ENCODE measurements at regions not wholly inside any gene's neighbourhood (a gene's known extent, or its start where the extent isn't known, plus 50 kb on each side); places are given as distances from the start of the nearest gene placed in this dataset.
"Not testable (repeated sequence)": the region's sequence is repeated elsewhere in the genome, so short reads cannot be mapped to it uniquely, and the experiment has no call there.

GRCh38 chr9:109597496-109597895 is 99.4 kb upstream of the PTPN3 start:
- DNase-seq (ENCODE audit: low spot score), result no peak

DNA sequence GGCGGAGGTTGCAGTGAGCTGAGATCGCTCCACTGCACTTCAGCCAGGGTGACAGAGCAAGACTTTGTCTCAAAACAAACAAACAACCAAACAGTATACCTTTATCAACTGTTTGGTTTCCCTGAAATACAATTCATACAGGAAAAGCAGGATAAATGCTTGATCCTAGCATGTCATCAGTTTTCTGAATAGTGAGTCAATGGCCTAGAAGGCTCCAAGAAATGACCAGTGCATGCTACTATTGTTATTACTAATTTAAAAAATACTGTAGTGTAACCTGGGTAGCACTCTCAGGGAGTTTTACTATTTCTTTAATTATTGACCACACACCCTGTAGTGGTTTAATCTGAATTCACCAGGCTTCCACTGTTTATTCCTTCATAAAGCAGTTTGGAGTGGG is 101.0 kb upstream of the PTPN3 start:
- DNase-seq (ENCODE audit: low spot score), result no peak

DNA sequence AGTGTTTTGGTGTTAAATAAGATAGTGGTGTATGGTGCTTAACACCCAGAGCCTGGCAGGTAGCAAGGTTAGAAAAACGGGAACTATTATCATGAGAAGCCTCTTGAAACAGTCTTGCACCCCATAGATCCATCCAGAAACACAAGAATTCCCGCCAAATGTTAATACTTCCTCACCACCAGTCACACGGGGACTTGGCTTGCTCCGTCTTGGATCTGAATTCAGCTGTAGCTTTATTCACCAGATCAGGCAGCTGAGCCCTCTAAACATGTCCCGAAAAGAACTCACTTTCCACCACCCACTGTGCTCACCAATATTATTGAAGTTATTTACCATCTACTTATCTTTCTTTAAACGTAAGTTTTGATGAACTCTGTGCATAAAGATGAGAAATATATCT is 101.6 kb upstream of the PTPN3 start:
- no peak for DNase-seq (ENCODE audit: low spot score)

GRCh38 chr9:109600142-109600541 is 102.0 kb upstream of the PTPN3 start:
- DNase-seq (ENCODE audit: low spot score), result peak; percentile 12

DNA sequence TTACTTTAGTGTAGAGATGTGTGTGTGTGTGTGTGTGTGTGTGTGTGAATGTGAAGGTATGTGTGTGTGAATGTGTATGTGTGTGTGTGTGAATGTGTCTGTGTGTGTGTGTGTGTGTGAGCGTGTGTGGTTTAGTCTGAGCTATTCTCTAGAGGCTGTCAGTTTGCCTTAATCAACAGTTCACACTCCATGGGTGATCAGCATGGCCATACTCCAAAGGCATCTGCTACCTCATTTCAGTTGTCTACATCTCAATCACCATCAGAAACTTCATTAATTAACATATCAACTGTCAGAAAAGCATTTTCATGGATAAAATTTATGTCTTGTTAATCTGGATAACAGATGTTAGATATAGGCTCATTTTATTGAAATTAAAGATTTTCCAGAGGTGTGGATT is 103.1 kb upstream of the PTPN3 start:
- DNase-seq (ENCODE audit: low spot score), result no peak

GRCh38 chr9:109602987-109603386 is 104.9 kb upstream of the PTPN3 start:
- DNase-seq (ENCODE audit: low spot score), result no peak

DNA sequence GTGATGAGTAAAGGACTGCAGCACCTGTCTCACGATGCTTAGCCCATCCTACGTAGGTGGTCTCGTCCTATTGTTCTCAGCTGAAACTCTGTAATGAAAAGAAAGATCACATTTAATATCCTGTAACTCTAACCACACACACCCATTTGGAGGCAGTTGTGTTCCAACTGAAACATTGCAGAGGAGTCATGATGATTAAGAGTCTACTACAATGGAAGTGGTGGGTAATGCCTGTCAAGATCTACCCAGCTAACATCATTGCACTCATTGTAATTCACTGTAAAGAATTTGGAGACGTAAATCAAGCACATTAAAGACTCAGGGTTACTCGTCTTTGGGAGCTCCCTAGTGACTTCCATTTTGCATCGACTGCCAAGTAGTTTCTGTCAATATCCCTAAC is 106.0 kb upstream of the PTPN3 start:
- no peak for DNase-seq (ENCODE audit: low spot score)

DNA sequence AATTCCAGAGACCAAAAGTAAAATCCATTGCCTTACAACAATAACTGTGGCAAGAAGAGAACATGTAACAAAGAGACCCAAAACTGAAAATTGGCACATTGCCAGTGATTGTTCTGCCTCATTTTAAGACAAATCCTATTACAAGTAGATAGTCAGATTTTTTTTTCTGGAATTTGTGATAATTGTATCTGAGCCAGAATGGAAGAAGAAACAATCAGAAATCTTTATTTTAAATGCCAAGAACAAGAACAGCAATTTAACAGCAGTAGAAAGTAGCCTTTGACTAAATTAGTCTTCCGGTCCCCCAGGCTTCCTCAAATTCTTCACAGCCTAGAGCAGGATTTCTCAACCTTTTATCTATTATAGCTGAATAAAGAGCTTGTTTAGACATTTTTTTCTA is 106.7 kb upstream of the PTPN3 start:
- DNase-seq (ENCODE audit: low spot score), result no peak

GRCh38 chr9:109609060-109609459 is 111.0 kb upstream of the PTPN3 start:
- no peak for DNase-seq (ENCODE audit: low spot score)

DNA sequence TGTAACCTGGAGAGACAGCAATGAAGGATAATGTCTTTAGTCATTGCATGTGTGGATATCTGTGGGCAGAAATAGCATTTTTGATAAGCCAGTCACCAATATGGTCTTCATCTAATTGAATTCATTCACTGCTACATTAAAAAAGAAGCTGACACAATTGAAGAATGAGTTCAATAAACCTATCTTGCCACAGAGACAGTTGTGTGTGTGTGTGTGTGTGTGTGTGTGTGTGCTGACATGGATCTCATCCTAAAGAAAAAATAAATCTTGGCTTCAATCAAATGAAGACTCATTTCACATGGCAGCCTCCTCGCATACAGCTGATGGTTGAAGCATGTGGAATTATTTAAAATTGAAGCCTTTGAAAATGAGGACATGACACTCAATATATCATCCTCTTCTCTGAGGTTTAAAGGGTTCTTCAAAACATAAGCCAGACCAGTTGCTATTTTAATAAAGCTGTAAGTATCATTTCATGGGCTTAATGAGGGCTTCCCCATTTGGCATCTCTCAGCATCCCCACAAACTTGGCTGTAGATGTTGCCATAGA is 118.5 kb upstream of the PTPN3 start:
- no peak for DNase-seq (ENCODE audit: low spot score)

DNA sequence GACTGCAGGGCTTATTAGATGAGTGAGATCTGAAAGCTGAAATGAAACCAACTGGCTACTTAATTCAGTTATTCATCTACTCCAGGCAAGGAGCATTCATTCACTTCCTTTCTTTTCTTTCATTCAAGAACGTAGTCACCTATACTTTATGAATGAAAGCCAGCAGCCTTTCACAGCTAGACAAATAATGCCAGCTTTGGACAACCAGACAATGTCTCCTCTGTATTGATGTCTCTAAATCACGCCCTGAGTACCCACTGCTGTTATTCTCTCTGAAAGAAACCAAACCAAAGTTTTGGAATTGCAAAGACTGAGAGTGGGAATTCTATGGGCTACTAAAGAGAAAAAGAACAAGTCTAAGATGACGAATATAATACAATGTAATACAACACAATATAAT is 121.2 kb upstream of the PTPN3 start:
- DNase-seq (ENCODE audit: low spot score), result no peak

- DNase-seq (ENCODE audit: low spot score), result no peak
These were observed 126.0 kb upstream of the PTPN3 start for GRCh38 chr9:109624143-109624542.

GRCh38 chr9:109624896-109625295 is 126.8 kb upstream of the PTPN3 start:
- DNase-seq (ENCODE audit: low spot score), result no peak

GRCh38 chr9:109627042-109627441 is 128.9 kb upstream of the PTPN3 start:
- no peak for DNase-seq (ENCODE audit: low spot score)

DNA sequence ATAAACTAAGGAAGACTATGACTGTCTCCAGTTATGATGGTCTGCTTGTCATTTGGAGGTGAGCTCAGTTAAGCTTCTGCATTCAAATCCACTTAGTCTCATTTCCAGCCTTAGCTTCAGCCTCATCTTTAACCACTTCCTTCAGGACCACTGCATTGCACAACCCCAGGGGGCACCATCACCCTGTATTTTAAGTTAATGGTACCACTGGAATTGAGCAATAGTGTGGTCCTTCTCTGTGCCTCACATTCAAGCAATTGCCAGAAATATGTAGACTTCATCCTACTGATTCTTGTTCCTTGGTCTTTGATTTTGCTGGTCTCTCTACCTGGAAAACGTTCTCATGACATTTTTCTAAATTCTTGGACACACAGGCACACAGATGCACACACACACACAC is 131.5 kb upstream of the PTPN3 start:
- DNase-seq (ENCODE audit: low spot score), result no peak

DNA sequence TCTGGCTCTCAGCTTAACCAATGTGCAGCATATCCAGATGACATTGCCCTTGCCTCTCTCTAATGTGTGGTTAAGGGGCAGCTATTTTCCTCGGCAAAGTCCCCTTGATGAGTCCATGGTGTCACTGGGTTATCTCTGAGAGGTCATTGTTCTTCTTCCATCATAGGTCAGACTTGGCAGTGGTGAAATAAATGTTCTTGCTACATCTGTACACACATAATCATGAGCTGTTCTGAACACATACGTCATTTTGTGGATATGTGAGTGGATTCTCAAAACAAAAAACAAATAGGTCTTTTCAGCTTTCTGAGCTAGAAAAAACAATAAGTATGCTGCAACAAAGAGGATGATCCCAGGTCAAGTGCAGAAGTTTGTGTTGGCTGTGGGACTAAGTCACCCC is 134.7 kb upstream of the PTPN3 start:
- no peak for DNase-seq (ENCODE audit: low spot score)

DNA sequence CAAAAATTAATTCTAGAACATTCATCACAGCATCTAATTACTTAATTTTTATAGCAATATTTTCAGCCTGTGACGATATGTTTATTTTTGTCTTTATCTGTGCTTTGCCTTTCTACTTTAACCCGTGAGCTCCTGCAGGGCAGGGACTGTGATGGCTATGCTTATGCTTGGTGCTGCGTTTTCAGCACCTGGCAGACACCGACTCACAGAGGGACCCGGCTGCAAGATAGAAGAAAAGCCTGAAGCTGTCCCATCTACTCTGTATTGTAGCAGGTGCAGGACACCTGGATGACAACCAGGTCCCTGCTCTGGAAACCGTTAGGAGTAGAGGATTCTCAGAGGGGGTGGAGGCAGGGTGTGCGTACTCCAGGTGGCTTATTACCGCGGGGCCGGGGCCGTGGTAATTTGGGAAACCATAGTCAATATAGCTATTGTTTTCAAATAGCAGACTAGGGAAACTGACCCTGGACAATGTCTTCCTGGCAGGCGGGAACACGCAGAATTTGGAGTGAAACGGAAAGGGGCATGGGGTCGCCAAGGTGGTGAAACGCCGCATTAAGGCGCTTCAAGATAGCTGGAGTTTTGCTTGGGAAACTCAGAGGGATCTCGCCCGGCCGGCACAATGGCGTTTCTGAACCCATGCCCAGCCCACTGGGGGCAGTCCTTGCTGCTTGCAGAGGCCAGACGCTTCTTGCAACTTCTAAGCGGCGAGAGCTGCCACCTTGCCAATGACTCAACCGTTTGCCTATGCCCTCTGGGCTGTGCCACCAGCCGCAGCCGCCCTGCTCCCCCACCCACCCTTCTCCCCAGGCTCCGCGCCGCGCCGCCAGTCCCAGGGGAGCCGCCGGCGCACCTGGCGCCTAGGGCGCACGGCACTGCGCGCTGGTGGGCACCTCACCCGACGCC is 140.1 kb upstream of the PALM2AKAP2 start:
- peak; percentile 6 for DNase-seq (ENCODE audit: low spot score)

GRCh38 chr9:109640580-109641371 is 139.2 kb upstream of the PALM2AKAP2 start:
- DNase-seq (ENCODE audit: low spot score), result peak; percentile 29

DNA sequence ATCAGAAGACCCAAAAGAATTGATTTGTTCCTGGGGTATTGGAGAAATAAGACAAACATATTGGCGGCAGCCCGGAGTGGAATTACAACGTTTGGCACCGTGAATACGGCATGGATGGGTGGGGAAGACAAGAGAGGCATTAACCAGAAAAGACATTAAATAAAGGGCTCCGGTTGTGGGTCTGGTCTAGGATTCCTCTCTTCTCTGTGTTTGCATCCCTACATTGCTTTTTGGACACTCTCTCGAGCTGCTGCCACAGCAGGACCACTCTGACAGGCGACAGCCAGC is 138.7 kb upstream of the PALM2AKAP2 start:
- DNase-seq (ENCODE audit: low spot score), result no peak

DNA sequence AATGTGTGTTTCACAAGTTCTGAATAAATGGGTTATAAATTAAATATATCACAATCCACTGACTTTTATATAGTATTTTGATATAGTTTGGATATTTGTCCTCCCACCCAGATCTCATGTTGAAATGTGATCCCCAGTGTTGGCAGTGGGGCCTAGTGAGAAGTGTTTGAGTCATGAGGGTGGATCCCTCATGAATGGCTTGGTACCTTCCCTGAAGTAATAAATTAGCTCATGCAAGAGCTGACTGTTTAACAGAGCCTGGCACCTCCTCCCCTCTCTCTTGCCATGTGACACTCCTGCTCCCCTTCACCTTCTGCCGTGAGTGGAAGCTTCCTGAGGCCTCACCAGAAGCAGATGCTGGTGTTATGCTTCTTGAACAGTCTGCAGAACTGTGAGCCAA is 127.9 kb upstream of the PALM2AKAP2 start:
- DNase-seq (ENCODE audit: low spot score), result no peak

GRCh38 chr9:109652971-109653370 is 127.0 kb upstream of the PALM2AKAP2 start:
- peak; percentile 27 for DNase-seq (ENCODE audit: low spot score)

GRCh38 chr9:109653470-109653869 is 126.5 kb upstream of the PALM2AKAP2 start:
- no peak for DNase-seq (ENCODE audit: low spot score)

GRCh38 chr9:109663978-109664377 is 116.0 kb upstream of the PALM2AKAP2 start:
- not testable (repeated sequence) for DNase-seq (ENCODE audit: low spot score)
